ENCODE measurements at regions not wholly inside any gene's neighbourhood (a gene's known extent, or its start where the extent isn't known, plus 50 kb on each side); places are given as distances from the start of the nearest gene placed in this dataset.
"Not testable (repeated sequence)": the region's sequence is repeated elsewhere in the genome, so short reads cannot be mapped to it uniquely, and the experiment has no call there.

- not testable (repeated sequence) for TF ChIP-seq POLR2AphosphoS5 (IDR thresholded peaks at IDR 0.05; ENCODE audit: borderline replicate concordance, low read depth, low read length); EZH2 (IDR thresholded peaks at IDR 0.05)
Observed at GRCh38 chr12:92406404-92407070, 260.9 kb upstream of the BTG1 start.
